ENCODE measurements at regions not wholly inside any gene's neighbourhood (a gene's known extent, or its start where the extent isn't known, plus 50 kb on each side); places are given as distances from the start of the nearest gene placed in this dataset.

GRCh38 chr13:87614276-87614675 is 56.9 kb upstream of the SLITRK5 start:
- TF ChIP-seq CTCF (IDR thresholded peaks at IDR 0.05), result no peak
- TF ChIP-seq POLR2A (IDR thresholded peaks at IDR 0.05), result no peak
- no peak for TF ChIP-seq POLR2AphosphoS5 (IDR thresholded peaks at IDR 0.05)
- no peaks in the 10 kb centered on the region for H3K27me3 ChIP-seq
- in situ Hi-C loops (cut with MboI; ENCODE audit: low pct_ligation_motif_present in 1 of 4, low pct_unique_long_range_greater_than_20kb in 1 of 4, low sequenced_read_pairs in 3 of 4), result no loop called here
- no peaks in the 10 kb centered on the region for H3K36me3 ChIP-seq
- H3K9me3 ChIP-seq, result no peaks in the 10 kb centered on the region
- H3K27ac ChIP-seq, result no peak overlapping the region
- H3K4me3 ChIP-seq, result no peak overlapping the region
- no peak for DNase-seq
- intact Hi-C loops (cut with DNase I; ENCODE audit: low total_unique reads), result no loop called here
- 86 to 93% methylated on average over 2 of the region's 2 CpGs for WGBS, 2 donors (ENCODE audit: low coverage in 1 of 2)
- no peaks in the 10 kb centered on the region for H3K4me1 ChIP-seq

Small RNA genes in the stretch of these regions (small RNA-seq; reads per million reads assigned to genes)
- gene UBBP5, result 0 reads per million in 4 donors

Data from transverse colon (tissue), 4 donors.